T-helper 9 cell (primary cell): ENCODE measurements at regions not wholly inside any gene's neighbourhood (a gene's known extent, or its start where the extent isn't known, plus 50 kb on each side); places are given as distances from the start of the nearest gene placed in this dataset.
"Not testable (repeated sequence)": the region's sequence is repeated elsewhere in the genome, so short reads cannot be mapped to it uniquely, and the experiment has no call there.

Source experiments
- DNase-seq: peaks from one replicate; pipeline ENCODE4 v3.0.0-alpha.2; 2020

DNA sequence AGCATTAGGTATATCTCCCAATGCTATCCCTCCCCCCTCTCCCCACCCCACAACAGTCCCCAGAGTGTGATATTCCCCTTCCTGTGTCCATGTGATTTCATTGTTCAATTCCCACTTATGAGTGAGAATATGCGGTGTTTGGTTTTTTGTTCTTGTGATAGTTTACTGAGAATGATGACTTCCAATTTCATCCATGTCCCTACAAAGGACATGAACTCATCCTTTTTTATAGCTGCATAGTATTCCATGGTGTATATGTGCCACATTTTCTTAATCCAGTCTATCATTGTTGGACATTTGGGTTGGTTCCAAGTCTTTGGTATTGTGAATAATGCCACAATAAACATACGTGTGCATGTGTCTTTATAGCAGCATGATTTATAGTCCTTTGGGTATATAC lies 194.6 kb upstream of the WSB1 start:
- not testable (repeated sequence) for DNase-seq

- not testable (repeated sequence) for DNase-seq
Observed at GRCh38 chr17:27104605-27105221, 189.2 kb upstream of the WSB1 start.

- no peak for DNase-seq
Observed at GRCh38 chr17:27105636-27106035, 188.3 kb upstream of the WSB1 start.

GRCh38 chr17:27106347-27106981 lies 187.4 kb upstream of the WSB1 start:
- no peak for DNase-seq

GRCh38 chr17:27106982-27107360 lies 186.9 kb upstream of the WSB1 start:
- no peak for DNase-seq

DNA sequence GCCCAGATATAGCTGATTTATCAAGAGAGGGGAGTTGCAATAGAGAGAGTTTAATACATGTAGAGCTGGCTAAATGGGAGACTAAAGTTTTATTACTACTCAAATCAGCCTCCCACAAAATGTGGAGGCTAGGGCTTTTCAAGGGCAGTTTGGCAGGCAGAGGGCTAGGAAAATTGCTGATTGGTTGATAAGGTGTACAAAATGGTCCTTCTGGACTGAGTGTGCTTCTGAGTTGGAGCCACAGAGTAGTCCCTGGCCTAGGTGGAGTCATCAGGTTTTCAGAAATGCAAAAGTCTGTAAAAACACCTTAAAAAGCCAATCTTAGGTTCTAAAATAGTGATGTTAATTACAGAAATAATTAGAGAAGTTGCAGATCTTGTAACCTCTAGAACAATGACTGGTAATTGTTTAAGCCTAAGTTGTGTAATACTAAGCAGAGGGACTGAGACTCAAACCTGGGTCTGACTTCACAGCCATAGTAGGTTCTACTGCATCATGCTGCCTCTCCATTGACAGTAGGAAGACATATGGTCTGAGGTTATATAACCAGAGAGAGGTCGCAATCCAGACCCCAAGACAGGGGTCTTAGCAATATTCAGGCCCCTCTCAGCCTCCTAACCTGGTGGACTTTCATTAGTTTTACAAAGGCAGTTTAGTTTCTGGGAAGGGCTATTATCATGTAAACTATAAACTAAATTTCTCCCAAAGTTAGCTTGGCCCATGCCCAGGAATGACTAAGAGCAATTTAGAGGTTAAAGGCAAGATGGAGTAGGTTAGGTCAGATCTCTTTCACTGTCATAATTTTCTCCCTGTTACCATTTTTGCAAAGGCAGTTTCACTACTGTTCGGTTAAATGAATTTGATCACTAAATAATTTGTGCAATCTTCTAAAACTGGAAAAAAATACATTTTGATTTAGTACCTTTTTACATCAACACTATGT lies 186.3 kb upstream of the WSB1 start:
- not testable (repeated sequence) for DNase-seq

- DNase-seq: no peak
Observed at GRCh38 chr17:27109346-27109745, 184.6 kb upstream of the WSB1 start.

DNA sequence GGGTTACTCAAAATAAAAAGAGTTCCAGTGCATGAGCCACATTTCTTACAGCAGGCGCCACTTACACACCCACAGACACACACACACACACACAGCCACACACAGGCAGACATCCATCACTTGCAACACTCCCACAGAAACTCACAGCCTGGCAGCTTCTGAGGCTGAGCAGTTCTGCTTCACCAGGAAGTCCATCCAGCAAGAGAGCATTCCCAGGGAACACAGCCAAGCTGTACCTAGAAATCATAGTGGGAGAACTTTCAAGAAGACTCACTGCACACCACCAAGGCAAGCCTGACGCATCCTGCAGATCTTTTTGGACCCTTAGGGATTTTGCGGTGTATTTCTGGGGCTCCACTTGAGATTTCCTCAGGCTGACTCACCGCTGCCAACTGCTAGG lies 140.9 kb upstream of the WSB1 start:
- DNase-seq: no peak

DNA sequence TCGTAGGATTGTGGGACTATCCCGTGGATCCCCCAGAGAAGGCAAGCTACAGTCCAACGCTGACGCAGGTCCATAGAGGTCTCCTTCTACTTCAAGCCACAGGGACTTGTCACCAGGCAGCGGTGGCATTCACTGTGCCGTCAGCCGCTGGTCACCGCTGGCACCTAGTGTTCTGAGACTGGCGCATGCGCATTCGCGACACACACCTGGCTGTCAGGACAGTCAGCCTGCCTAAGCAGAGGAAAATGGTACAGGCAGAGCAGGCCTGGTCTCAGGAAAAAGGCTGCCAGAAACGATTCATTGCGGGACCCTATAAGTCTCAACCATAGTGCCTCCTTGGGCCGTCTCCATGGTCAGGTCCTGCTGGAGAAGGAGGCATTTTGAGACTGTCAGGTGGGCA lies 138.0 kb upstream of the WSB1 start:
- DNase-seq: no peak

GRCh38 chr17:27157297-27157696 lies 136.6 kb upstream of the WSB1 start:
- DNase-seq: no peak

- no peak for DNase-seq
Observed at GRCh38 chr17:27157898-27158297, 136.0 kb upstream of the WSB1 start.

DNA sequence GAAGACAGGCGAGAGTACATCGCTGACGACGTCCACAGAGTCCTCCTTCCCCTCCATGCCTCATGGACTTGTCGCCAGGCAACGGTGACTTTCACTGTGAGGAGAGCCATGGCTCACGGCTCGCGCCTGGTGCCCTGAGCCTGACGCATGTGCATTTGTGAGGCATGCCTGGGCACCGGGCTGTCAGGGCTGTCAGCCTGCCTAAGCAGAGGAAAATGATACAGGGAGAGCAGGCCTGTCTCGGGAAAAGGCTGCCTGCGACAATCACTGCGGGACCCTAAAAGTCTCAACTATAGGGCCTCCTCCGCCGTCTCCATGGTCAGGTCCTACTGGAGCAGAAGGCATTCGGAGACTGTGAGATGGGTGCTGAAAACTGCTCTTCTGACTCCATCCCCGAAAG lies 135.5 kb upstream of the WSB1 start:
- DNase-seq: no peak

DNA sequence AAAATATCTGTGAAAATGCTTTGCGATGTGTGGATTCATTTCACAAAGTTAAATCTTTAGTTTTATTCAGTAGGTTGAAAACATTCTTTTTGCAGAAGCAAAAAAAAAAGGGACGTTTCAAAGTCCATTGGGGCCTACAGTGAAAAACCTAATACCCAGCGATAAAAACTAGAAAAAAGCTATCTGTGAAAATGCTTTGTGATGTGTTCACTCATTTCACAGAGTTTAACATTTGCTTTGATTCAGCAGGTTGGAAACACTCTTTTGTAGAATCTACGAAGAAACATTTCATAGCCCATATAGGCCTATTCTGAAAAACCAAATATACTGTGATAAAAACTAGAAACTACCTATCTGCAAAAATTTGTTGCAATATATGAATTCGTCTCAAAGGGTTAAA lies 113.6 kb upstream of the WSB1 start:
- DNase-seq: no peak

DNA sequence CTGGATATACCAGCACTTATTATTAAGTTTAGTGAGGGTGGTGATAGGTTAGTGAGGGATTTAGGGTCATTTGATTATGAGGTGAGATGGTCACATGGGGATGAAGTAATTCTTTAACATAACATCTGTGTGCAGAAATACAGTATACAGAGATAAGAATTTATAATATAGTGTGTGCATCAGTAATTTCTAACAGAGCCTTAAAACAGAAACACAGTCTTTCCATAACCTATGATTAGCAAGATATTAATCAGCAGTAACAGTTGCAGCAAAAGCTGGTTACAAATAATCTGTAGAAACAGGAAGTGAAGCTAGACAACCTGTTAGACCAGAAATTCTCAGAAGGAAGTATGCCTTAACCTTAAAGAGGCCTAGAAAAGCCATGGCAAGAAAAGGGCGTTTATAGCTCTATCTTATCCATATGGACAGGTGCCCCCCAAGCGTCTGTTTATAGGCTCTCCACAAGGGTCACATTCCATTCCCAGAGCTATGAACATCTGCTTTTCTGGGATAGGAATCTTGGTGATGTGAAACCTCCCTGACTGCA lies 112.5 kb upstream of the WSB1 start:
- DNase-seq: not testable (repeated sequence)

DNA sequence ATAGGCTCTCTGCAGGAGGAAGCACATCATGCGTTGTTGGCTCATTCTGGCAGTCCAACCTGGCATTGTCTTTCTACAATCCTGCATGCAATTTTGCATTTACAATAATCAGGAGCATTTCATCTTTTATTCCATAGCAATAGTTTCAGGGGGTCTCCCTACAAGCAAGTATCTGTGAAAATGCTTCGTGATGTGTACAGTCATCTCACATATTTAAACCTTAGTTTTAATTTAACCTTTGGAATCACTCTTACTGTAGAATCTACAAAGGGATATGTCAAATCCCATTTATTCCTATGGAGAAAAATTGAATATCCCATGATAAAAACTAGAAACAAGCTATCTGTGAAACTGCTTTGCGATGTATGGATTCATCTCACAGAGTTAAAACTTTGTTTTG lies 112.0 kb upstream of the WSB1 start:
- DNase-seq: no peak

DNA sequence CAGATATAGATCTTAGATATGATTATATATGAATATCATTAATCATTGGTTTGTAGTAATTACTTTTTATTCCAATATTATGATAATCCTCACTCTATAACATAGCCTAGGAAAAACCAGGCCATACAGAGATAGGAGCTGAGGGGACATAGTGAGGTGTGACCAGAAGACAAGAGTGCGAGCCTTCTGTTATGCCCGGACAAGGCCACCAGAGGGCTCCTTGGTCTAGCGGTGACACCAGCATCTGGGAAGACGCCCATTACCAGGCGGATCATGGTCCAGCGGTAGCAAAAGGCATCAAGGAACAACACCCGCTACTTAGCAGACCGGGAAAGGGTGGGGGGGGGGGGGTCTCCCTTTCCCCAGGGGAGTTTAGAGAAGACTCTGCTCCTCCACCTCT lies 96.4 kb upstream of the WSB1 start:
- not testable (repeated sequence) for DNase-seq

- DNase-seq: no peak
Observed at GRCh38 chr17:27199948-27200347, 94.0 kb upstream of the WSB1 start.

GRCh38 chr17:27200476-27200875 lies 93.4 kb upstream of the WSB1 start:
- DNase-seq: no peak

DNA sequence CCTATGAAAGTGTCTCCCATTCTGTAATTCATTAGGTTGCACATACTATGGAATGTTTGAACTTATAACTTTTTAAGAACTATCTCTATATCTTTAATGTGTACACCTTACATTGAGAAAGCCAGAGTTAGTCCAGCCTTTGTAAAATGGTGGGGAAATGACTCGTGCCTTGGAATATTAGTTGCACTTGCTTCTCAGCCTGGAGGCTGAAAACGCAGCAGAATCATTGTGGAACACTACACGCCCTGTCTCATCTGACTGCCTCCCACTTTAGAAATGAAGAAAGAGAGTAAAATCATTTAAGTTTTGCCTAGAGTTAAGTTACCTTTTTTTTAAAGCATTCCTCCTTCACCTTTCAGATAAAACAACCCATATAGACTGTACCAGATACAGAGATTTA lies 90.7 kb upstream of the WSB1 start:
- no peak for DNase-seq

DNA sequence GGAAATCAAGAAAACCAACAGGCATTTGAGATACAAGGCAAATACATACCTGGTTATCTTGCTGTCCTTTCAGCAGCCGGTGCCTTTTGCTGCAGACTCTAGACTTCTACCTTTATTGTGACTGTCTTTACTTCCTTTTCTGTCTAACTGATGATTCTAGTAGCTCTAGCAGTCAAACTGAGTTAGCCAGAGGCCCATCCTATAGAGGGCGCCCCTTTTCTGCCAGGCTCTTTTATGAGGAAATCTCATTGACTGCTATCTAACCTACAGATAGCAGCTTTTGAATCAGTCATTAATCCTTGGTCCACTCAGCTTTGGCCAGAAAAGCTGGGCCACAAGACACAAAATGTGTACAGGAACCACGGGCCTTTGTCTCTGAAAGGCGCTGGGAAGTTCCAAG lies 87.5 kb upstream of the WSB1 start:
- no peak for DNase-seq

GRCh38 chr17:27207073-27207513 lies 86.8 kb upstream of the WSB1 start:
- DNase-seq: no peak

GRCh38 chr17:27208370-27208769 lies 85.5 kb upstream of the WSB1 start:
- DNase-seq: not testable (repeated sequence)

DNA sequence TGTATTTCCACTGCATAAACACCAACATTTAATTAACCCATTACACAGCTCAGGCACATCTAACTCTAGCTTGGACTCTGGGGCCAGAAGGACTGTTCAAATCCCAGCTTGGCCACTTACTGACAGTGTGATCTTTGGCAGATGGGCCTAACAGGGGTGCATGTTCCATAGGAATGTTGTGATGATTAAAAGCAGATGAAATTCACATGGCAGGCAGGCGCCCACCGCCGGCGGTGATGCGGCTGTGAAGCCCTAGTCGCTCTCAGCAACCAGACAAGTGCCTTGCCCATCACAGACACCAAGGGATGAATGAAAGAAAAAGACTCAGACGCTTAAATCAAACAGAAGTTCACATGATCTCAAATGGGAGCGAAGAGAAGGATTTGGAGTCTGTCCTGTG lies 84.6 kb upstream of the WSB1 start:
- DNase-seq: no peak

GRCh38 chr17:27210809-27211208 lies 83.1 kb upstream of the WSB1 start:
- DNase-seq: not testable (repeated sequence)
